Activated T-helper 17 cell treated with anti-CD3 and anti-CD28 coated beads, Interleukin-2, amount 50 U/mL, for 72 hours (primary cell): ENCODE measurements at regions not wholly inside any gene's neighbourhood (a gene's known extent, or its start where the extent isn't known, plus 50 kb on each side); places are given as distances from the start of the nearest gene placed in this dataset.
A peak's percentile ranks its signal among the peaks of the same experiment; 100 is the strongest.

Source experiments
- ATAC-seq: fragments of 150-1000 bp; cut with Tn5 transposase; replicated peaks from 2 replicates; pipeline ENCODE4 v1.10.0; 2021; ENCODE audit warnings: mild to moderate bottlenecking, moderate library complexity
- H3K27ac Mint-ChIP-seq: one replicate; pipeline ENCODE4 v1.8.0; 2022; ENCODE audit warnings: mixed read lengths
- H3K27me3 Mint-ChIP-seq: one replicate; pipeline ENCODE4 v1.8.0; 2022; ENCODE audit warnings: mixed read lengths
- H3K36me3 Mint-ChIP-seq: one replicate; pipeline ENCODE4 v1.8.0; 2022; ENCODE audit warnings: low read depth, mild to moderate bottlenecking, mixed read lengths
- H3K4me1 Mint-ChIP-seq: one replicate; pipeline ENCODE4 v1.8.0; 2022; ENCODE audit warnings: mixed read lengths
- H3K4me3 Mint-ChIP-seq: one replicate; pipeline ENCODE4 v1.8.0; 2022; ENCODE audit warnings: mild to moderate bottlenecking, mixed read lengths
- H3K9me3 Mint-ChIP-seq: one replicate; pipeline ENCODE4 v1.8.0; 2022; ENCODE audit warnings: mixed read lengths

DNA sequence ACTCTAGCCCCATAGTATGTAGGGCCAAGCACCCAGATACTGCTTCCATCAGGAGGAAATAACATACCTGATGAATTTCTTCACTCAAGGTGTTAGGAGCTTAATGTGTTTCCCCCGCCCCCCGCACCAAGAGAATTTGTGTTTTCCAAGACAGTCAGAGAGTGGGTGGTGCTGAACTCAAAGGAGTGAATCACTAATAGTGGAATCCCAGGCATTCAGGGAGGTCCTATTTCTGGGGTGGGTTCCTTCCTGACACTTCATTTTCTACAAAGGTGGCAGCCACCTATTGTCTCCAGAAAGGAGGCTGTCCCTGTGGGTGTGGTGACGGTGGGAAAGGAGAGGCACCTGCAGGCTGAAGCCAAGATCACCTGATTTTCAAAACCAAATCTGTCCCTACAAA lies 50.8 kb upstream of the ELF5 start:
- H3K27ac Mint-ChIP-seq = no peak overlapping the region
- no peak for ATAC-seq
- H3K4me3 Mint-ChIP-seq = no peak overlapping the region
- H3K4me1 Mint-ChIP-seq = no peaks in the 10 kb centered on the region
- no peaks in the 10 kb centered on the region for H3K9me3 Mint-ChIP-seq
- no peaks in the 10 kb centered on the region for H3K36me3 Mint-ChIP-seq
- H3K27me3 Mint-ChIP-seq = peaks cover 46% of the 10 kb centered on the region

DNA sequence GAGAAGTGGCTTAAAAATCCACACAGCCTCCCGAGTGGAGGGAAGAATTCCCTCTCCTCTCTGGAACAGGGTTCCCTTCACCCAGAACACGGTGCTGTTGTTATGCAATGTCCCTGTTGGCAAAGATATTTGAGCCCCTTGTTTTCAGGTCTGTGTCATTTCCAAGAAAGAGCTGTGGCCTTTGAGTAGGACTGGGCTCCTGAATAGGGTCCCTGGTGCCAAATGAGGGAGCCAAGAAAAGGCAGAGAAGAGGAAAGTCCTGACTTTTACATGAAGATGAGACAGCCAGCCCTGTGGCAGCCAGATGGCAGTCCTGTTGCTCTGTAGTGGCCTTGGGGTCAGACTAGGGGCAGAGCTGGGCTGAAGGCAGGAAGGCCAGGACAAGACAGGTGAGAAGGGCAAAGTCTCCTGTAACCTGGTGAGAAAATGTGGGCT lies 51.2 kb upstream of the ELF5 start:
- H3K36me3 Mint-ChIP-seq = no peaks in the 10 kb centered on the region
- H3K27me3 Mint-ChIP-seq = peaks cover 42% of the 10 kb centered on the region
- no peak overlapping the region for H3K27ac Mint-ChIP-seq
- no peaks in the 10 kb centered on the region for H3K4me1 Mint-ChIP-seq
- no peak for ATAC-seq
- H3K4me3 Mint-ChIP-seq = no peak overlapping the region
- H3K9me3 Mint-ChIP-seq = no peaks in the 10 kb centered on the region

DNA sequence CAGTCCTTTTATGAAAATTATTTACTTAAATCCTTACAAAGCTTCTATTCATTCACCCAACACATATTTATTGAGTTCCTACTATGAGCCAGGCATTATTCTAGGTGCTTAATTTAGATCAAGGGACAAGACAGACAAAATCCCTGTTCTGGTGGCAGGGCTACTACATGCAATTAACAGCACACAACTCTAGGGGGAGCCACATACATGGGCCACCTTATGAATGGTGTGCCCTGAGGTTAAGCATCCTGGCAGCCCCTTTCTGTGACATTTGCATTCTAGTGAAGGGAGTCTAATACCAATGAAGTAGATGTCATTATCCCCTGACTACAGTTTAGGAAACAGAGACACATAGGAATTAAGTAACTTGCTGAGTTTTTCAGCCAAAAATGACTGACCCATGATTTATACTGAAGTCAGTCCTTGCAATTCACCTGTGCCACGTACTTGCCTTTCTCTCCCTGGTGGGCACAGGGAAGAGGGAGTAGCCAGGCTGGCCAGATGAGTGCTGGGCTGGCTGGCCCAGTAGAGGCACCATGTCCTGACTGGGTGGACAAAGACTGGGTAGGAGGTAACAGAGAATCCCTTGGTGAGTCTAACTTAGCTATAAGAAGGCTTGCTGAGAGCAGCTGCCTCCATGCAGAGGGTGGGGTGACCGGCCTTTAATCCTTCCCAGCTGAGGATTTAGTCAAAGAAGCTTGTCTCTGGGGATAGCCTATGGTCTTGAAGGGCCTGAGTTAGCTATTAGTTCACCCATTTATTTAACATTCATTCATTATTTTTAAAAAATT lies 52.0 kb upstream of the ELF5 start:
- Mint-ChIP-seq H3K4me1 (peaks cover 4% of the 10 kb centered on the region), H3K4me3 (no peak overlapping the region), H3K27me3 (peaks cover 44% of the 10 kb centered on the region), H3K9me3 (no peaks in the 10 kb centered on the region), H3K36me3 (no peaks in the 10 kb centered on the region), H3K27ac (no peak overlapping the region)
- no peak for ATAC-seq

DNA sequence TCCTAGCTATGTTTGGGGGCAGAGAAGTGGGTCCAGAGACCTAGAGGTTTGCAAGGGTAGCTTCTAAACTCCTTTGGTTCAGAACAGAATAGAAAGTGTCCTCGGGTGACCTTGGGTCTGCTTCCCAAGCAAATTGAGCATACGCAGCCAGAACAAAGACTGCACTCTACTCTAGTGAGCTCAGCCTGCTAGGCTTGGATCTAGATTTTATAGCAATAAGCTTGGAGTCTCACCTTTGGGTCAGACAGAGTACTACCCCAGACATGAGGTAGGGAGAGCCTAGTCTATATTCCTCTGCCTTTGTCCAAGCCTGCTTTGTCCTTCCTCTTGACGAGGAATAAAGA lies 52.6 kb upstream of the ELF5 start:
- H3K4me1 Mint-ChIP-seq = peaks cover 9% of the 10 kb centered on the region
- peaks cover 46% of the 10 kb centered on the region for H3K27me3 Mint-ChIP-seq
- ATAC-seq = no peak
- H3K4me3 Mint-ChIP-seq = no peak overlapping the region
- H3K9me3 Mint-ChIP-seq = no peaks in the 10 kb centered on the region
- H3K36me3 Mint-ChIP-seq = no peaks in the 10 kb centered on the region
- H3K27ac Mint-ChIP-seq = no peak overlapping the region

DNA sequence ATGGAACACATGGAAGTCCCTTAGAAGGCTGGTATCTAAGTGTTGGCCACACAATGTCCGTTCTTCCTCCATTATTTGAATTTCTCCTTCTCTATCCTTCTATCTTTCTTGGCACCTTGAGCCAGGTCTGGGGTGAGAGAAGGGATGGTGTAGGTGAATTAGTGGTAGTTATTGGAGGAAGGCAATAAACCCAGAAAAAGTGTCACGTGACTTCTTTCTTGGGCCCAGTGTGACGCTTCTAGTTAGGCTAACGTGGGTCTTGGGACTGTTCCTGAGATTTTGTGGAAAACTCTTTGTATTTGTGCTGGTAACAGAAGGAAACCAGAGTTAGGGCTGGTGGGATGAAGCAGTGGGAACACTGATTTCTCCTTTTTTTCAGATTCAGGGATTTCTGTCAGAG lies 53.1 kb upstream of the ELF5 start:
- Mint-ChIP-seq H3K4me3 (no peak overlapping the region), H3K9me3 (no peaks in the 10 kb centered on the region), H3K36me3 (no peaks in the 10 kb centered on the region), H3K4me1 (peaks cover 9% of the 10 kb centered on the region), H3K27me3 (peaks cover 42% of the 10 kb centered on the region), H3K27ac (no peak overlapping the region)
- ATAC-seq = no peak

DNA sequence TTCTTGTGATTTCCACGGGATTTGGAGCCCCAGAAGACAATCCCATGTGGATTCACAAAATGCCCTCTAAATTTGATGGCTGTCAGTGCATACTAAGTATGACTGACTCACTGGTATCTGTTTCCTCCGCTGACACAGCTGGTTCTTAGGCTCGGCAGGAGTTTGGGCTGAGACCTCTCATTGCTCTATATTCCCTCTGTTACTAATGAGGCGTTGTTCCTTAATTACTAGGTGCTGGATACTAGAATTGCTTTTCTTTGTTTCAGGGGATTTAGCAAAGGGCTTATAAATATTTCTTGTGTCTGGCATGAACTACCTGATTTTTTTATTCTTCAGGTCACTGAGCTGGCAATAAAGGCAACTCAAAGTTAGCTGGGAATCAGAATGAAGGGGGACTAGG lies 53.2 kb upstream of the EHF start:
- no peaks in the 10 kb centered on the region for H3K36me3 Mint-ChIP-seq
- H3K4me3 Mint-ChIP-seq = no peak overlapping the region
- ATAC-seq = no peak
- H3K27me3 Mint-ChIP-seq = peaks cover 36% of the 10 kb centered on the region
- H3K27ac Mint-ChIP-seq = no peak overlapping the region
- H3K4me1 Mint-ChIP-seq = peaks cover 9% of the 10 kb centered on the region
- H3K9me3 Mint-ChIP-seq = no peaks in the 10 kb centered on the region

DNA sequence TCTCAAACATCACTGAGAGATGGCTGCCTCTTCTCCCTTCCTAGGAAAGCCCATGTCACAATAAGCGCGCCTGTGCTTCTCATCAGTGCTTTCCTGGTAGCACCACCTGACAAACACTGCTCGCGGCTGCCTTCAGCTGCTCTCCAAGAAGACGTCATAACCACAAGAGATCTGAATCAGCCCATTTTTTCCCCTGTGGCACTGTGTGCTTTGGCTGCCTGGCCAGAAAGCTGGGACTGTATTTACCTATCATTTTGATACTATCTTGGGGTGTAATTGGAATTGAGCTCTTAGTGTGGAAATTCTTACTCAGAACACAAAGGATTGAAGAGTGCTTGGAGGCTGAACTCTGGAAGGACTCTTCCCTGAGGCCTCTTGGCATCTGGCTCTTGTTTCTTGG lies 50.3 kb upstream of the EHF start:
- Mint-ChIP-seq H3K27ac (no peak overlapping the region), H3K27me3 (peaks cover 48% of the 10 kb centered on the region), H3K9me3 (no peaks in the 10 kb centered on the region), H3K4me1 (peaks cover 9% of the 10 kb centered on the region), H3K4me3 (no peak overlapping the region), H3K36me3 (no peaks in the 10 kb centered on the region)
- ATAC-seq = peak; percentile 88
